ENCODE measurements at regions not wholly inside any gene's neighbourhood (a gene's known extent, or its start where the extent isn't known, plus 50 kb on each side); places are given as distances from the start of the nearest gene placed in this dataset.

DNA sequence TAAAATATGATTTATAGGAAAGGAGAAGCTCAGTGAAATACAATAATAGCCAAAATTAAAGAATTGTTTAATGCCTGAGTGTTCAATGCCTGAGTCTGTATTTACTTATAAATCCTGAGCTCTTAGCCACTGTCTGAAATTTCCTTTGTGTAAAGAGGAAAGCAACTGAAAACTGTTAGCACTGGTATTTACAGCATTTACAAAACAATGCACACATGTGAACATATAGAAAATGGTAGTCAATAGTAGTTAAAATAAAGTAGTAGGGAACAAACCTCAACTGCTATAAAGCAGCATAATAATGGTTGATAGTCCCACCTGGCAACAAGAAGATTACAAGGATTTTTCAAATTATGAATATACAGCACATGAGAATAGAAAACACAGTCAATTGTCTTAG lies 1137.1 kb upstream of the ATXN8OS start:
- TF ChIP-seq, protein P1, sequence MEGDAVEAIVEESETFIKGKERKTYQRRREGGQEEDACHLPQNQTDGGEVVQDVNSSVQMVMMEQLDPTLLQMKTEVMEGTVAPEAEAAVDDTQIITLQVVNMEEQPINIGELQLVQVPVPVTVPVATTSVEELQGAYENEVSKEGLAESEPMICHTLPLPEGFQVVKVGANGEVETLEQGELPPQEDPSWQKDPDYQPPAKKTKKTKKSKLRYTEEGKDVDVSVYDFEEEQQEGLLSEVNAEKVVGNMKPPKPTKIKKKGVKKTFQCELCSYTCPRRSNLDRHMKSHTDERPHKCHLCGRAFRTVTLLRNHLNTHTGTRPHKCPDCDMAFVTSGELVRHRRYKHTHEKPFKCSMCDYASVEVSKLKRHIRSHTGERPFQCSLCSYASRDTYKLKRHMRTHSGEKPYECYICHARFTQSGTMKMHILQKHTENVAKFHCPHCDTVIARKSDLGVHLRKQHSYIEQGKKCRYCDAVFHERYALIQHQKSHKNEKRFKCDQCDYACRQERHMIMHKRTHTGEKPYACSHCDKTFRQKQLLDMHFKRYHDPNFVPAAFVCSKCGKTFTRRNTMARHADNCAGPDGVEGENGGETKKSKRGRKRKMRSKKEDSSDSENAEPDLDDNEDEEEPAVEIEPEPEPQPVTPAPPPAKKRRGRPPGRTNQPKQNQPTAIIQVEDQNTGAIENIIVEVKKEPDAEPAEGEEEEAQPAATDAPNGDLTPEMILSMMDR (IDR thresholded peaks at IDR 0.05), result no peak
- no peak for TF ChIP-seq POLR2A (IDR thresholded peaks at IDR 0.05)
- intact Hi-C loops (cut with DNase I; ENCODE audit: low total_unique reads), result no loop called here
- Histone ChIP-seq H3K27ac (no peak overlapping the region), H3K27me3 (no peaks in the 10 kb centered on the region), H3K9me3 (no peaks in the 10 kb centered on the region), H3K4me1 (no peaks in the 10 kb centered on the region), H3K36me3 (ENCODE audit: low read depth, missing control alignments) (no peaks in the 10 kb centered on the region), H3K4me3 (no peak overlapping the region)
- DNase-seq, result no peak

DNA sequence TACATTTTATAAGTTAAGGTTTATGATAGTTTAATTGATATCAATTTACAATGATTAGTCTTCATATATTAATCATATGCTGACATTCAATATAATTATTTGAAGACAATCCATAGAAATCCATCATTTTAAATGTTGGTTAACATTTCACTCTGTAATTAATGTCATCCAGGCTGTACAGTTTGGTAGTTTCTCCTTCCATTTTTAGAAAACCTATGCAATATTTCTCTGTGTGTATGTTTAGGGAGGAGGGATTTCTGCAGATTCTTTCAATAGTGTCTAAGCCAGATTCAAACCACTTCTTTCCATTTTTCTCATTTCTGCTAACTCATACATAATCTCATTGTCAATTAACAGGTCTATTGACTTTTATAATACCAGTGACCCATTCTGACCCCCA lies 1159.0 kb upstream of the ATXN8OS start:
- H3K9me3 ChIP-seq, result no peaks in the 10 kb centered on the region
- intact Hi-C loops (cut with DNase I; ENCODE audit: low total_unique reads), result no loop called here
- no peaks in the 10 kb centered on the region for H3K36me3 ChIP-seq (ENCODE audit: low read depth, missing control alignments)
- no peak for TF ChIP-seq POLR2A (IDR thresholded peaks at IDR 0.05)
- TF ChIP-seq, protein P1 (IDR thresholded peaks at IDR 0.05), result no peak
- H3K4me1 ChIP-seq, result no peaks in the 10 kb centered on the region
- H3K27ac ChIP-seq, result no peak overlapping the region
- no peak overlapping the region for H3K4me3 ChIP-seq
- no peak for DNase-seq
- no peaks in the 10 kb centered on the region for H3K27me3 ChIP-seq

- Histone ChIP-seq H3K9me3 (no peaks in the 10 kb centered on the region), H3K36me3 (ENCODE audit: low read depth, missing control alignments) (no peaks in the 10 kb centered on the region), H3K4me3 (no peak overlapping the region), H3K27me3 (no peaks in the 10 kb centered on the region), H3K27ac (no peak overlapping the region), H3K4me1 (no peaks in the 10 kb centered on the region)
- 59 to 75% methylated on average over 2 of the region's 2 CpGs for WGBS, 2 donors
- no peak for DNase-seq
- intact Hi-C loops (cut with DNase I; ENCODE audit: low total_unique reads), result no loop called here
- TF ChIP-seq, protein P1 (IDR thresholded peaks at IDR 0.05), result no peak
- TF ChIP-seq POLR2A (IDR thresholded peaks at IDR 0.05), result no peak
Observed at GRCh38 chr13:68944272-68944671, 1163.4 kb upstream of the ATXN8OS start.

- no peak for DNase-seq
- Histone ChIP-seq H3K27me3 (no peaks in the 10 kb centered on the region), H3K4me1 (no peaks in the 10 kb centered on the region), H3K36me3 (ENCODE audit: low read depth, missing control alignments) (no peaks in the 10 kb centered on the region), H3K4me3 (no peak overlapping the region), H3K27ac (no peak overlapping the region), H3K9me3 (no peaks in the 10 kb centered on the region)
- WGBS, 2 donors, result 48 to 60% methylated on average over 1 of the region's 1 CpG
- TF ChIP-seq, protein P1 (IDR thresholded peaks at IDR 0.05), result no peak
- no peak for TF ChIP-seq POLR2A (IDR thresholded peaks at IDR 0.05)
- intact Hi-C loops (cut with DNase I; ENCODE audit: low total_unique reads), result no loop called here
Observed at GRCh38 chr13:68940049-68940448, 1167.6 kb upstream of the ATXN8OS start.

GRCh38 chr13:68938639-68939038 lies 1169.0 kb upstream of the ATXN8OS start:
- no peak for TF ChIP-seq POLR2A (IDR thresholded peaks at IDR 0.05)
- TF ChIP-seq, protein P1 (IDR thresholded peaks at IDR 0.05), result no peak
- 89 to 90% methylated on average over 5 of the region's 5 CpGs for WGBS, 2 donors
- no peaks in the 10 kb centered on the region for H3K27me3 ChIP-seq

More at GRCh38 chr13:68938639-68939038, 1169.0 kb upstream of the ATXN8OS start:
- H3K27ac ChIP-seq, result no peak overlapping the region
- intact Hi-C loops (cut with DNase I; ENCODE audit: low total_unique reads), result no loop called here
- no peaks in the 10 kb centered on the region for H3K36me3 ChIP-seq (ENCODE audit: low read depth, missing control alignments)
- no peak for DNase-seq
- H3K9me3 ChIP-seq, result no peaks in the 10 kb centered on the region
- H3K4me3 ChIP-seq, result no peak overlapping the region
- no peaks in the 10 kb centered on the region for H3K4me1 ChIP-seq
